Activated T-helper 17 cell treated with anti-CD3 and anti-CD28 coated beads, Interleukin-2, amount 50 U/mL, for 72 hours (primary cell): ENCODE measurements at regions not wholly inside any gene's neighbourhood (a gene's known extent, or its start where the extent isn't known, plus 50 kb on each side); places are given as distances from the start of the nearest gene placed in this dataset.

Source experiments
- ATAC-seq: fragments of 150-1000 bp; cut with Tn5 transposase; replicated peaks from 2 replicates; pipeline ENCODE4 v1.10.0; 2021; ENCODE audit warnings: mild to moderate bottlenecking, moderate library complexity
- H3K27ac Mint-ChIP-seq: one replicate; pipeline ENCODE4 v1.8.0; 2022; ENCODE audit warnings: mixed read lengths
- H3K27me3 Mint-ChIP-seq: one replicate; pipeline ENCODE4 v1.8.0; 2022; ENCODE audit warnings: mixed read lengths
- H3K36me3 Mint-ChIP-seq: one replicate; pipeline ENCODE4 v1.8.0; 2022; ENCODE audit warnings: low read depth, mild to moderate bottlenecking, mixed read lengths
- H3K4me1 Mint-ChIP-seq: one replicate; pipeline ENCODE4 v1.8.0; 2022; ENCODE audit warnings: mixed read lengths
- H3K4me3 Mint-ChIP-seq: one replicate; pipeline ENCODE4 v1.8.0; 2022; ENCODE audit warnings: mild to moderate bottlenecking, mixed read lengths
- H3K9me3 Mint-ChIP-seq: one replicate; pipeline ENCODE4 v1.8.0; 2022; ENCODE audit warnings: mixed read lengths

DNA sequence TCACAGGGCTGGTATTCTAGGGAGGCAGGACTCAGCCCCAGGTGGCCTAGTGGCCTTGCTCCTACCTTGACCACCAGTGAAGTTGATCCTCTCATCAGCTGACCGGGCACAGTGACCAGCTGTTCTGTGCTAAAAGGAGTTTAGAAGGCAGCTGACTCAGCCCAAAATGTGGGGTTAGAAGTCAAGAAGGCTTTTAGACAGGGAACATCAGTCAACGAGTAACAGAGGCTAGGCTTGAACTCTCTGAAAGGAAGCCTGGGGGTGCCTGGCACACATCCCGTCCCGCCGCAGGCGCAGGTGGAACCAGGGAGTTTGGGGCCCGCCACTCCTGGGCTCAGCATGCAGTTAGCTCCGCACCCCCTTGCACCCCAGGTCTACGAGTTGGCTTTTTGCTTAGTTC lies 114.9 kb upstream of the SLC45A1 start:
- Mint-ChIP-seq H3K4me3 (no peak overlapping the region), H3K27ac (no peak overlapping the region)
- ATAC-seq = no peak

DNA sequence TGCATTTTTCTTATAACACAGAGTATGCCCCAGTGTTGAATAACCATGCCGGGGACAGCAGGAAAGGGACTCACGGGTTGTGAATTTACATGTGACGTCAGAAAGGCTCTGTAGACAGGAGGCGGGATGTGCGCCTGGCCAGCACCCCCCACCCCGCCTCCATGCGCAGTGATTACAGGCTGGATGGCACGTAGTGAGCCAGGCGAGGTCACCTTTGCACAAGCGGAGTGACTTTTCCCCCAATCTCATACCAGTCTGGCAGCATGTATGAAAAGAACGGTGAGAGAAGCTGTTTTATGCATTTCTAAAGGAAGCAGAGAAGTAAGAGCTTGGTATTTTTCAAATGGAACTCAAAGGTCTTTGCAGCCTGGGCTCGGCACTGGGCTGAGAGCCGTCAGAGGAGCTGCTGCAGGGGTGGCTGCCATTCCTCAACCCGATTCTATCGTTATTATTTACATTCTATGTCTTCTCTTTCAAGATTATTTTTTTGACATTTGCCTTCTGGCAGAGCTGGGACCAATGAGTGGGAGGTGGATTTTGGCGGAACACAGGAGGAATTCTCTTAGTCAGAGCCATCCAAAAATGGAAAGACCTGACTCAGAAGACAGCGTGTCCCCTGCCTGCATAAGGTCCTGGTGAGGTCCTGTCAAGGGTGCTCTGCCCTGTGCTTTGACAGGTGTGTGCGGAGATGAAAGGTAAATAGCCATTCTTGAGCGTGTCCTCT lies 115.6 kb upstream of the SLC45A1 start:
- Mint-ChIP-seq H3K27ac (peak overlapping the region; percentile 37), H3K36me3 (no peaks in the 10 kb centered on the region), H3K4me1 (no peaks in the 10 kb centered on the region), H3K4me3 (no peak overlapping the region), H3K9me3 (no peaks in the 10 kb centered on the region), H3K27me3 (no peaks in the 10 kb centered on the region)
- no peak for ATAC-seq

More for the DNA sequence above, 114.9 kb upstream of the SLC45A1 start:
- Mint-ChIP-seq H3K4me1 (no peaks in the 10 kb centered on the region), H3K36me3 (no peaks in the 10 kb centered on the region), H3K9me3 (no peaks in the 10 kb centered on the region), H3K27me3 (no peaks in the 10 kb centered on the region)

GRCh38 chr1:8201331-8201861 lies 116.5 kb upstream of the SLC45A1 start:
- H3K27me3 Mint-ChIP-seq = no peaks in the 10 kb centered on the region
- H3K4me1 Mint-ChIP-seq = no peaks in the 10 kb centered on the region
- no peaks in the 10 kb centered on the region for H3K36me3 Mint-ChIP-seq
- H3K4me3 Mint-ChIP-seq = no peak overlapping the region
- no peak overlapping the region for H3K27ac Mint-ChIP-seq
- ATAC-seq = no peak
- H3K9me3 Mint-ChIP-seq = no peaks in the 10 kb centered on the region

GRCh38 chr1:8200317-8201115 lies 117.4 kb upstream of the SLC45A1 start:
- Mint-ChIP-seq H3K27me3 (no peaks in the 10 kb centered on the region), H3K4me3 (no peak overlapping the region), H3K27ac (no peak overlapping the region), H3K36me3 (no peaks in the 10 kb centered on the region), H3K4me1 (no peaks in the 10 kb centered on the region), H3K9me3 (no peaks in the 10 kb centered on the region)
- ATAC-seq = no peak

DNA sequence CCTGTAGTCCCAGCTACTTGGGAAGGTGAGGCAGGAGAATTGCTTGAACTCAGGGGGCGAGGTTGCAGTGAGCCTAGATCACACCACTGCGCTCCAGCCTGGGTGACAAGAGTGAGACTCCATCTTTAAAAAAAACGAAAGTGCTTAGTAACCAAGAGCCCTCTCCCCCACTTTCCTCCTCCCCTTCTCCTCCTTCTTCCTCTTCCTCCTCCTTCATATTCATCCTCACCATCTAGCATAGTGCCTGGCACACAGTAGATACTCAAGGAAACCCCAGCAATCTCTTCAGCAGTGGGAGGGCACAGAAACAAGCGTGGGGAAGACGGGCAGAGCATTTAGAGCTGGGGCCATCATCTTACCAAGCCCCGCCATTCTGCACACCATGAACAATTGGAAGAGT lies 119.4 kb upstream of the SLC45A1 start:
- Mint-ChIP-seq H3K4me1 (no peaks in the 10 kb centered on the region), H3K9me3 (no peaks in the 10 kb centered on the region), H3K4me3 (no peak overlapping the region), H3K27me3 (no peaks in the 10 kb centered on the region), H3K27ac (no peak overlapping the region), H3K36me3 (no peaks in the 10 kb centered on the region)
- no peak for ATAC-seq

DNA sequence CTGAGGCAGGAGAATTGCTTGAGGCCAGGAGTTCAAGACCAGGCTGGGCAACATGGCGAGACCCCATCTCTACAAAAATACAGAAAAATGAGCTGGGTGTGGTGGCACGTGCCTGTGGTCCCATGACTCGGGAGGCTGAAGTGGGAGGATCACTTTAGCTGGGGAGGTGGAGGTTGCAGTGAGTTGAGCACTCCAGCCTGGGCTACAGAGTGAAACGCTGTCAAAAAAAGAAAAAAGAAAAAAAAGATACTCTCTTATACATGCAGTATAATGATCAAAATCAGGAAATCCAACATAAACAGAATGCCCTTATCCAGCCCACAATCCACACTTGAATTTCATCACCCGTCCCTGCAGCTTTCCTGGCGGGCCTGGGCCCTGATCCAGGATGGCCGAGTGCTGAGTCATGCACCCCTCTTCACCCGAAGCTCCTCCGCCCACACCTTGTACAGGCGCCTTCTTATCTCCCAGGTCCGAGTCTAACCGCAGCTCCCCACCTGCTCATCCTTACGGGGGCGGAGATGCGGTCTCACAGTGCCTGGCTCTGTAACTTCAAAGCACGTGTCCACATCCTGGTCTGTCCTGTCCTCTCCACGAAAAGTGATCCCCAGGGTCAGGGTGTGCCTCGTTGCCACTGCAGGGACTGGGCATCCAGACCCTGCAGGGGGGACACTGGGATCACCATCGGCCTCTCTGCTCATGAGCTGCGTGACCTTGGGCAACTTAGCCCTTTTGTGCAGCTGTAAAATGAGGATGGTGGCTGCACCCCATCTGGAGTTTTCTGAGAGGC lies 120.2 kb upstream of the SLC45A1 start:
- peak; percentile 19 for ATAC-seq
- H3K4me1 Mint-ChIP-seq = no peaks in the 10 kb centered on the region
- no peaks in the 10 kb centered on the region for H3K9me3 Mint-ChIP-seq
- H3K36me3 Mint-ChIP-seq = no peaks in the 10 kb centered on the region
- no peaks in the 10 kb centered on the region for H3K27me3 Mint-ChIP-seq
- H3K27ac Mint-ChIP-seq = no peak overlapping the region
- peak overlapping the region; percentile 23 for H3K4me3 Mint-ChIP-seq

DNA sequence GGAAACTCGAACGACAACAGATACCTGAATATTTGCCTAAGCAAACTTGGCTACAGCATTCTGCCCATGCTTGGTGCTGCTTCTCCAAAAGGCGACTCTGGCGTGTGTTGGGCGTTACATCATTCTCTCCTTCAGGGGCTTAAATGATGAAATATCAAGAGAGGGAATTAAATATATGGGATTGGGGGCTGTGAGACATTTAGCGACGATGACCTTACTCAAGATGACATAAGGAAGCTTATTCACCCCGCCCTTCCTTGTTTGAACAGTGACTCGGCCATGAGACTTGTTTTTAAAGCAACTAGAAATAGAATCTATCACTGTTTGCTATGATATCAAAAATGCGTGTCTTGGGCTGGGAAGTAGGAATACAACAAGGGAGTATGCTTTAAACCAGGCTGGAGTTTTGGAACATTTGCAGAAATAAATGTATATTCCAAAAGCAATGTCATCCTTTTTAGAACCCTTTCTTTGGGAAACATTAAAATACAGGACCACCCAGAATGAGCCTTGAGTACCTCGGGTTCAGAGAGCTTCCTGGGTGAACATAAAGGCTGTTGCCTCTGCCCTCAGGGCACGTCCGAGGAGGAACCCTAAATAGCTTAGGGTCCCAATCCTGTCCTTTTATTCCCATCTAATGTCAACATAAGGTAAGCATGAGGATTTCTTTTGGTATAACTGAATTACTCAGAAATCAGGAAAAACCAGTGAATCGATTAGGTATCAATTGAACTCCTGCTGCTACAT lies 123.3 kb upstream of the SLC45A1 start:
- H3K4me3 Mint-ChIP-seq = no peak overlapping the region
- H3K4me1 Mint-ChIP-seq = no peaks in the 10 kb centered on the region
- no peaks in the 10 kb centered on the region for H3K27me3 Mint-ChIP-seq
- no peak for ATAC-seq
- no peaks in the 10 kb centered on the region for H3K36me3 Mint-ChIP-seq
- H3K9me3 Mint-ChIP-seq = no peaks in the 10 kb centered on the region
- no peak overlapping the region for H3K27ac Mint-ChIP-seq

- H3K9me3 Mint-ChIP-seq = no peaks in the 10 kb centered on the region
Observed at GRCh38 chr1:8193840-8194406, 124.0 kb upstream of the SLC45A1 start.

DNA sequence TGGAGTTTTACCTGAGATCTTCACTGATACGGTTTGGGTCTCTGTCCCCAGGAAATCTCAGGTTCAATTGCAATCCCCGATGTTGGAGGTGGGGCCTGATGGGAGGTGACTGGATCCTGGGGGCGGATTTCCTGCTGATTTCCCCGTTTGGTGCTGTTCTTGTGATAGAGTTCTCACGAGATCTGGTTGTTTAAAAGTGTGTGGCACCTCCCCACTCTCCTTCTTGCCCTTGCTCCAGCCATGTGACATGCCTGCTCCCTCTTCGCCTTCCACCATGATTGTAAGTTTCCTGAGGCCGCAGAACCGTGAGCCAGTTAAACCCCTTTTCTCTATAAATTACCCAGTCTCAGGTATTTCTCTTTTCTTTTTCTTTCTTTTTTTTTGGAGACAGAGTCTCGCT lies 126.4 kb upstream of the SLC45A1 start:
- no peak for ATAC-seq
- Mint-ChIP-seq H3K4me3 (no peak overlapping the region), H3K4me1 (no peaks in the 10 kb centered on the region), H3K27me3 (no peaks in the 10 kb centered on the region), H3K9me3 (no peaks in the 10 kb centered on the region), H3K27ac (no peak overlapping the region), H3K36me3 (no peaks in the 10 kb centered on the region)

More at GRCh38 chr1:8193840-8194406, 124.0 kb upstream of the SLC45A1 start:
- Mint-ChIP-seq H3K4me1 (no peaks in the 10 kb centered on the region), H3K4me3 (no peak overlapping the region), H3K27ac (no peak overlapping the region), H3K27me3 (no peaks in the 10 kb centered on the region), H3K36me3 (no peaks in the 10 kb centered on the region)
- ATAC-seq = no peak

- Mint-ChIP-seq H3K36me3 (no peaks in the 10 kb centered on the region), H3K27me3 (no peaks in the 10 kb centered on the region), H3K9me3 (no peaks in the 10 kb centered on the region), H3K27ac (no peak overlapping the region), H3K4me1 (no peaks in the 10 kb centered on the region), H3K4me3 (no peak overlapping the region)
- ATAC-seq = no peak
Observed at GRCh38 chr1:8189931-8190483, 127.9 kb upstream of the SLC45A1 start.

DNA sequence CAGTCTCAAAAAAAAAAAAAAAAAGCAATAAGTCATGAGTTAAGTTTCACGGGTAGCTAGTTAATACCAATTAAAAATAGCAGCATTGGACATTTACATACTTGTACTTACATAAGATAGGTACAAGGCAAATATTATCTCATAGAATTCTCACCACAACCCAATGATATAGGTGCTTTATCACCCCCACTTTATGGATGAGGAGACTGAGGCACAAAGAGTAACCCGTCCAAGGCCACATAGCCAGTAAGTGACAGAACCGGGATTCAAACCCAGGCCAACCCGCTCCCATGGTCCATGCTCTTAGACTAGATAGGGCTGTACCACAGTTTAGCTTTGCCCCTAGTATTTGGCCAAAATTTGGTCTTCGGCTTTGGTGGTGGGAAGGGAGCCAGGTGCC lies 132.5 kb upstream of the SLC45A1 start:
- Mint-ChIP-seq H3K9me3 (no peaks in the 10 kb centered on the region), H3K4me3 (no peak overlapping the region), H3K27ac (no peak overlapping the region), H3K27me3 (no peaks in the 10 kb centered on the region), H3K4me1 (peaks cover 8% of the 10 kb centered on the region), H3K36me3 (no peaks in the 10 kb centered on the region)
- ATAC-seq = no peak

DNA sequence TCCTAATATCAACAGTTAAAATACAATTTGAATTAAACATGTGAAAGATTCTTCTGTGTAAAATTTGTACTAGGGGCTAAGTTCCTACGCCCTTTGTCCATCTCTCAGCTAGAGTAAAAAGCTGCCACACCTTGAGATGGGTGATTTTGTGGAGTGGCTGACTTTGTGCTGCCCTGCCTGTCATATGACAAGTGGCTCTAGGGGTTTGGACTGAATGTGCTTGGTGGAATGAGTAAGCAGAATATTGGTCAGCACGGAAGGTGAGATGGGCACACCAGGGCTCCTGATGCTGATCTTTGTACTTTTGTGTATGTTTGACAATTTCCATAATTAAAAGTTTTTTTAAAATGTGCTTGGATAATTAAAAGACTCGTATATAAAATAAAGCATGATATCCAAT lies 133.6 kb upstream of the SLC45A1 start:
- no peak overlapping the region for H3K4me3 Mint-ChIP-seq
- H3K27ac Mint-ChIP-seq = no peak overlapping the region
- ATAC-seq = no peak
- H3K9me3 Mint-ChIP-seq = peaks cover 8% of the 10 kb centered on the region
- peaks cover 8% of the 10 kb centered on the region for H3K4me1 Mint-ChIP-seq
- no peaks in the 10 kb centered on the region for H3K36me3 Mint-ChIP-seq
- no peaks in the 10 kb centered on the region for H3K27me3 Mint-ChIP-seq

DNA sequence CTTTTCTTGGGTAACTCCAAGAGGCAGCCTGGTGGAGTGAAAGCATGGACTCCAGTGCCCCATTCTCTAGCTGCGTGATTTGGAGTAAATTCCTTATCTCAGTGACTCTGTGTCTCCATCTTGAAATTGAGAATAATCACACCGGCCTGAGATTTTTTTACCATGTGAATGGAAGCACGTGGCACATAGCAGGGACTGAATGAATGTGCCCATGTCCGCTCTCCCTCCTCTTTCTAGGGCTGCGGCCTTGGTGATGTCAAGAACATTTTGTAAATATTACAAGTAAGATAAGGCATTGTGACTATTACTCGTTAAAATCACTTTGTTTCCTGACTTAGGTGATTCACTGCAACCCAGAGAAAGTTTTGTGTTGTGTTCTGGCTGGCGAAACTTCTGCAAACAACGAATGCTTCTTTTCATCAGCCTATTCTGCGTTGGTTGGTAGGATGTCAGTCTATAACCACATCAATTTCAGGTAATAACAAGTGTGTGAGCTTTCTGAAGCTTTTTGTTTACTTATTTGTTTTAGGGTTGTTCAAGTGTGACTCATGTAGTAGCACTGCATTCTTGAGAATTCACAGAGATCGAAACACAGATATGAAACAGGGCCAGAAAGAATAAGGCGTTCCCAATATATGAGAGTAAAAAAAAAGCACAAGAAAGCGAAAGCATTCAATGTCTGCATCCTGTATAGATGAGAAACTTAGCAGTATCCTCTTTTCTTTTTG lies 135.7 kb upstream of the SLC45A1 start:
- peaks cover 16% of the 10 kb centered on the region for H3K9me3 Mint-ChIP-seq
- peak; percentile 88 for ATAC-seq
- no peaks in the 10 kb centered on the region for H3K36me3 Mint-ChIP-seq
- H3K4me3 Mint-ChIP-seq = peak overlapping the region; percentile 49
- H3K27me3 Mint-ChIP-seq = no peaks in the 10 kb centered on the region
- peaks cover 8% of the 10 kb centered on the region for H3K4me1 Mint-ChIP-seq
- peak overlapping the region; percentile 18 for H3K27ac Mint-ChIP-seq
